ENCODE measurements at regions not wholly inside any gene's neighbourhood (a gene's known extent, or its start where the extent isn't known, plus 50 kb on each side); places are given as distances from the start of the nearest gene placed in this dataset.
A peak's percentile ranks its signal among the peaks of the same experiment; 100 is the strongest.

- Histone ChIP-seq H2BK120ac (ENCODE audit: low read depth, low read length, poor library complexity, severe bottlenecking) (no peak overlapping the region), H2BK15ac (ENCODE audit: low read depth, low read length) (no peak overlapping the region), H3K18ac (ENCODE audit: insufficient read length, low read depth, low read length) (no peak overlapping the region), H3T11ph (ENCODE audit: low read length) (no peak overlapping the region), H4K91ac (ENCODE audit: insufficient read length, low read depth, low read length) (no peak overlapping the region), H3K9me3 (ENCODE audit: control insufficient read depth, low read depth, low read length) (no peaks in the 10 kb centered on the region), H2AFZ (ENCODE audit: low read length) (peak overlapping the region; percentile 63), H3K4me2 (ENCODE audit: insufficient read depth, insufficient read length, low read length) (peak overlapping the region; percentile 34), H3K27me3 (ENCODE audit: insufficient read depth, low read length) (no peaks in the 10 kb centered on the region), H3K4me1 (ENCODE audit: insufficient read depth, low read length) (peaks cover 16% of the 10 kb centered on the region), H4K20me1 (ENCODE audit: control insufficient read depth, insufficient read depth, insufficient read length) (no peaks in the 10 kb centered on the region), H2BK5ac (ENCODE audit: insufficient read length, low read length) (no peak overlapping the region), H3K56ac (ENCODE audit: insufficient read length, low read depth, low read length) (no peak overlapping the region), H2AK5ac (ENCODE audit: insufficient read length, low read length) (no peak overlapping the region), H3K23ac (ENCODE audit: insufficient read length, low read depth, low read length) (no peak overlapping the region), H3K4ac (ENCODE audit: low read depth, low read length) (no peak overlapping the region), H3K79me1 (ENCODE audit: insufficient read depth, low read depth, low read length, poor library complexity, severe bottlenecking) (no peaks in the 10 kb centered on the region), H3K23me2 (ENCODE audit: insufficient read length, low read depth, low read length, poor library complexity, severe bottlenecking) (no peaks in the 10 kb centered on the region), H2BK12ac (ENCODE audit: insufficient read length, low read depth, low read length) (no peak overlapping the region), H4K5ac (ENCODE audit: insufficient read length, low read depth, low read length) (no peak overlapping the region), H4K8ac (replicated peaks; ENCODE audit: insufficient read length, low read depth, low read length) (no peak overlapping the region), H3K14ac (ENCODE audit: insufficient read depth, low read length) (peak overlapping the region; percentile 13; the same call in 1 of the 2 replicates), H2BK20ac (ENCODE audit: low read depth, low read length, poor library complexity, severe bottlenecking) (no peak overlapping the region), H3K79me2 (ENCODE audit: insufficient read depth, low read length) (no peaks in the 10 kb centered on the region), H3K9ac (ENCODE audit: extremely low read depth, insufficient read length, low read length) (no peak overlapping the region), H3K27ac (ENCODE audit: insufficient read length, low read depth, low read length) (no peak overlapping the region)
- Mint-ChIP-seq H3K27me3 (ENCODE audit: low read depth) (peaks cover 7% of the 10 kb centered on the region), H3K36me3 (ENCODE audit: insufficient read depth in 1 of 3, low read depth in 3 of 3) (peaks cover 14 to 20% (median 16%) of the 10 kb centered on the region in 3 experiments), H3K4me1 (peaks cover 35 to 36% of the 10 kb centered on the region in 2 experiments), H3K4me3 (peak overlapping the region; percentile 43 to 59), H3K27ac (peak overlapping the region; percentile 73 to 97 (median 96); a peak in 6 of 7 replicates), H3K9me3 (peaks cover 17 to 18% of the 10 kb centered on the region in 2 experiments)
- no CpG with 5 or more reads among the region's 12 CpGs for WGBS (ENCODE audit: extremely low coverage, insufficient read length, low lambda C conversion rate)
- DNase-seq = no peak
- TF ChIP-seq, protein P1, sequence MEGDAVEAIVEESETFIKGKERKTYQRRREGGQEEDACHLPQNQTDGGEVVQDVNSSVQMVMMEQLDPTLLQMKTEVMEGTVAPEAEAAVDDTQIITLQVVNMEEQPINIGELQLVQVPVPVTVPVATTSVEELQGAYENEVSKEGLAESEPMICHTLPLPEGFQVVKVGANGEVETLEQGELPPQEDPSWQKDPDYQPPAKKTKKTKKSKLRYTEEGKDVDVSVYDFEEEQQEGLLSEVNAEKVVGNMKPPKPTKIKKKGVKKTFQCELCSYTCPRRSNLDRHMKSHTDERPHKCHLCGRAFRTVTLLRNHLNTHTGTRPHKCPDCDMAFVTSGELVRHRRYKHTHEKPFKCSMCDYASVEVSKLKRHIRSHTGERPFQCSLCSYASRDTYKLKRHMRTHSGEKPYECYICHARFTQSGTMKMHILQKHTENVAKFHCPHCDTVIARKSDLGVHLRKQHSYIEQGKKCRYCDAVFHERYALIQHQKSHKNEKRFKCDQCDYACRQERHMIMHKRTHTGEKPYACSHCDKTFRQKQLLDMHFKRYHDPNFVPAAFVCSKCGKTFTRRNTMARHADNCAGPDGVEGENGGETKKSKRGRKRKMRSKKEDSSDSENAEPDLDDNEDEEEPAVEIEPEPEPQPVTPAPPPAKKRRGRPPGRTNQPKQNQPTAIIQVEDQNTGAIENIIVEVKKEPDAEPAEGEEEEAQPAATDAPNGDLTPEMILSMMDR (conservative IDR thresholded peaks at IDR 0.05) = no peak
Measured at GRCh38 chr18:10100941-10101701, 187.3 kb downstream of the VAPA start.

All from H9 (cell line).